A673 (cell line): ENCODE measurements at regions not wholly inside any gene's neighbourhood (a gene's known extent, or its start where the extent isn't known, plus 50 kb on each side); places are given as distances from the start of the nearest gene placed in this dataset.

Source experiments
- EZH2 ChIP-seq: fragments of 200-600 bp; sonication (generic); IDR thresholded peaks from 2 replicates; pipeline ENCODE4 v1.6.1; 2017; ENCODE audit warnings: borderline replicate concordance, low read depth, mild to moderate bottlenecking, mixed read lengths, antibody characterized with exemption, low read length; ENCODE audit not compliant: poor library complexity, severe bottlenecking
- TF ChIP-seq, protein P1 (sequence below): fragments of 300-800, 200-600 bp; sonication (generic); conservative IDR thresholded peaks from 2 replicates; pipeline ENCODE4 v1.5.1; 2017; ENCODE audit warnings: low read depth, mild to moderate bottlenecking, antibody characterized with exemption, low read length, moderate library complexity, mixed read lengths

- TF ChIP-seq, protein P1, sequence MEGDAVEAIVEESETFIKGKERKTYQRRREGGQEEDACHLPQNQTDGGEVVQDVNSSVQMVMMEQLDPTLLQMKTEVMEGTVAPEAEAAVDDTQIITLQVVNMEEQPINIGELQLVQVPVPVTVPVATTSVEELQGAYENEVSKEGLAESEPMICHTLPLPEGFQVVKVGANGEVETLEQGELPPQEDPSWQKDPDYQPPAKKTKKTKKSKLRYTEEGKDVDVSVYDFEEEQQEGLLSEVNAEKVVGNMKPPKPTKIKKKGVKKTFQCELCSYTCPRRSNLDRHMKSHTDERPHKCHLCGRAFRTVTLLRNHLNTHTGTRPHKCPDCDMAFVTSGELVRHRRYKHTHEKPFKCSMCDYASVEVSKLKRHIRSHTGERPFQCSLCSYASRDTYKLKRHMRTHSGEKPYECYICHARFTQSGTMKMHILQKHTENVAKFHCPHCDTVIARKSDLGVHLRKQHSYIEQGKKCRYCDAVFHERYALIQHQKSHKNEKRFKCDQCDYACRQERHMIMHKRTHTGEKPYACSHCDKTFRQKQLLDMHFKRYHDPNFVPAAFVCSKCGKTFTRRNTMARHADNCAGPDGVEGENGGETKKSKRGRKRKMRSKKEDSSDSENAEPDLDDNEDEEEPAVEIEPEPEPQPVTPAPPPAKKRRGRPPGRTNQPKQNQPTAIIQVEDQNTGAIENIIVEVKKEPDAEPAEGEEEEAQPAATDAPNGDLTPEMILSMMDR = no peak
- TF ChIP-seq EZH2 = no peak
Observed at GRCh38 chr6:164554226-164554625, 755.2 kb downstream of the C6orf118 start.
